SU-DHL-6 (cell line): ENCODE measurements at regions not wholly inside any gene's neighbourhood (a gene's known extent, or its start where the extent isn't known, plus 50 kb on each side); places are given as distances from the start of the nearest gene placed in this dataset.

ENCODE experiments used
- CTCF ChIP-seq: fragments of 200-600 bp; sonication (generic); IDR thresholded peaks from one replicate; pipeline ENCODE4 v1.5.1; 2017; ENCODE audit warnings: antibody characterized with exemption, mild to moderate bottlenecking, low read length, moderate library complexity; ENCODE audit not compliant: insufficient read depth, poor library complexity, severe bottlenecking
- EZH2phosphoT487 ChIP-seq: fragments of 200-600 bp; sonication (generic), shearing (Covaris generic); conservative IDR thresholded peaks from 2 replicates; pipeline ENCODE4 v1.6.1; 2018; ENCODE audit warnings: mild to moderate bottlenecking, antibody characterized with exemption, low read length, moderate library complexity, mixed read lengths

- no peak for TF ChIP-seq CTCF
- TF ChIP-seq EZH2phosphoT487, result no peak
Measured at GRCh38 chr4:124210746-124211145, 501.8 kb downstream of the ANKRD50 start.
